Peyer's patch (tissue), 4 donors: ENCODE measurements at regions not wholly inside any gene's neighbourhood (a gene's known extent, or its start where the extent isn't known, plus 50 kb on each side); places are given as distances from the start of the nearest gene placed in this dataset.

Experiments
- CTCF ChIP-seq, 6 experiments: fragments of 450-650 bp in 4 of 6; fragments of 200-600 bp in 2 of 6; sonication (generic) in 1 of 6; IDR thresholded peaks; one replicate each; pipeline ENCODE4 v1.5.1; 2017 to 2019; ENCODE audit warnings: antibody characterized with exemption in 6 of 6, mild to moderate bottlenecking in 3 of 6, moderate library complexity in 1 of 6
- POLR2A ChIP-seq, 2 donors: fragments of 450-650 bp; IDR thresholded peaks; one replicate each; pipeline ENCODE4 v1.5.1; 2017; ENCODE audit warnings: antibody characterized with exemption in 2 of 2, mild to moderate bottlenecking in 2 of 2, moderate library complexity in 2 of 2

- no peak for TF ChIP-seq CTCF (IDR thresholded peaks at IDR 0.05)
- TF ChIP-seq POLR2A (IDR thresholded peaks at IDR 0.05) = no peak
Observed at GRCh38 chrX:150229481-150229880, 133.6 kb upstream of the MAMLD1 start.
